Anterior cingulate cortex (tissue), 58 donors: ENCODE measurements at regions not wholly inside any gene's neighbourhood (a gene's known extent, or its start where the extent isn't known, plus 50 kb on each side); places are given as distances from the start of the nearest gene placed in this dataset.

Source experiments
- DNase-seq, 58 donors: peaks; one replicate each; lab custom pipeline; 2025; lab: John Stamatoyannopoulos, UW

- DNase-seq: no peak
These were observed 140.5 kb downstream of the TSN start for GRCh38 chr2:121895723-121896571.

GRCh38 chr2:121897335-121897970 is 142.0 kb downstream of the TSN start:
- no peak for DNase-seq

DNA sequence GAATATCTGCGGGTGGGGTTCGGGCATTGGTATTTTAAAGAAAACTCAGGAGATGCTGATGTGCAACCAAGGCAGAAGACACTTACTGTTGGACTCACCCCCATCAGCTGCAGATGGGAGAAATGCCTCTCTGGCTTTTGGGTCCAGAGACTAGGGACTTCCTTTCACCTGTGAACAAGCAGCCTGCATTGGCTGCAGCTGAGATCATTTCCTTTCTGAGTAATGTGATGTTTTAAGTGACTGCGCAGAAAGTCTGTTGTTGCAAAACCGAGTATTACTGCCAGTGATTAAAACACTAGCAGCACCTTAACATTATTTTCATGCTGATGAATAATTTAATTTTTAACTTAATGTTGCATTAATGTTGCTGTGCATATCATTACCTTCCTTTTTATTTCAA is 143.0 kb downstream of the TSN start:
- no peak for DNase-seq

DNA sequence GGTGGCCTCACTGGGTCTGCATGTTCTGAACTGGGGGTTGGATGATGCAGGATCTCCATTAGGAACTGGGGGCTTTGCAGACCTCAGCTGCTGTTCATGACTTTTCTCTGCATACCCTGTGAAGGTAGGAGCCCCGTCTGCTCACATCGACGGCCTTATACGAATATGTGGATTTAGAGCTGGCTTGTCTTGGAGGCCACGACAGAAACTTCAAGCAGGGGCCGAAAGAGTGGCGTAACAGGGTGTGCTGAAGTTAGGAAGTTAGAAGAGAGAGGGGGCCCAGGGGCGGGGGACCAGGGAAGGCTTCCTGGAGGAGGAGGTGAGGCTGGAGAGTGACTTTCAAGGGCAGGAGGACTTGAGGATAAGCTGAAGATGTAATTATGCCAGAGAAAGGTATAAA is 144.9 kb downstream of the TSN start:
- DNase-seq: no peak

DNA sequence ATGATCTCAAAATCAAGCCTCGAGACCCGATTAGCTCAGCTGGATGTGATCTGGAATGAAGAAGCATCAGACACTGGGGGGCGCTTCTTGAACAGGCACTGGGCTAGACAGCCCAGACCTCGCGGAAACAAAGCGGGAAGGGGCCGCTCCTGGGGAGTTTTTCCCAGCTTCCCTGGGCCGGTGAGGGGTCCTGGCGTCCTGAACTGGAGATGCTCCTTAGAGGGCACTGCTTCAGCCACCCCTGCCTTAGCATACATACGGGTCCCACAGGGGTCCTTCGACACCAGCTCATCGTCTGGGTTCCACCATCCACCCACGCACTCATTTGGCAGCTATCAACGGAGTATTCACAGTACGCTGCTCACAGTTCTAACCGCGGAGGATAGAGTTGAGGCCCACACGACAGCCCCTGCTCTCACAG is 146.7 kb downstream of the TSN start:
- DNase-seq: peak in 1 of 58 donors; percentile 13

DNA sequence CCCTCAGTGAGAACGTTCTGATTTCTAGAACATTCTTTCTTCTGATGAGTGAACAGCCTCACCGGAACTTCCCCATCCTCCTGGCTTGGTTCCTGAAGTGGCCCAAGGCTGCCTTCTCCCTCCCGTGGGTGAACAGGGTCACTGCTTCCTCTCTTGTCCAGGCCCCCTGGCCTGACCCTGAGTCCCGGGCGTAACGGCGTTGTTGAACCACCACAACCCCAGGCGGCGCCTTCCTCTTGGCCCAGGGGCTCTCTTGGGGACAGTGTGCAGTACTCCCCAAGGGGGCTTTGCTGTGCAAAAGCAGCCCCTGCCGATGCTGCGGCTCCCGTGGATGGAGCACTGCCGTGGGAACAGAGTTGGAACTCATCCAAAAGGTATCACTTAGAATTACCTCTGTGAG is 147.2 kb downstream of the TSN start:
- no peak for DNase-seq

- DNase-seq: no peak
These were observed 147.7 kb downstream of the TSN start for GRCh38 chr2:121903037-121903689.

- no peak for DNase-seq
These were observed 149.2 kb downstream of the TSN start for GRCh38 chr2:121904656-121905055.

DNA sequence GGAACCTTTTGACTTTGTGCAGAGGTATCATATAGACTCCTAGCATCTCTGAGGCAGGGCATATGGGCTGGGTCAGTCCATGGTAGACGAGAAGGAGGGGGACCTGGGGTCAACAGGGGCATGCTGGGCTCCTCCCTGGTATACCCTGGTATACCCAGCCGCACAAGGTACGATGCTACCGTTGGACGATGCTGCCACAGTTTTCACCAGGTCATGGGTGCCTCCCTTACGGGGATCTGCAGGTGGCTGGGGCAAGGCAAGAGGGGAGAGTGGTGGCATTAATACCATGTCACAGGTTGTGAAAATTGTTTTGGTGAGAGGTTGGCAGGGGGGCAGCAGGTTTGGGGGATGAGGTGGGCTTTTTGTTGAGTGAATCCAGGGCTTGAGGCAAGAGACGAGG is 149.8 kb downstream of the TSN start:
- DNase-seq: no peak

- DNase-seq: no peak
These were observed 150.7 kb downstream of the TSN start for GRCh38 chr2:121906170-121906569.

DNA sequence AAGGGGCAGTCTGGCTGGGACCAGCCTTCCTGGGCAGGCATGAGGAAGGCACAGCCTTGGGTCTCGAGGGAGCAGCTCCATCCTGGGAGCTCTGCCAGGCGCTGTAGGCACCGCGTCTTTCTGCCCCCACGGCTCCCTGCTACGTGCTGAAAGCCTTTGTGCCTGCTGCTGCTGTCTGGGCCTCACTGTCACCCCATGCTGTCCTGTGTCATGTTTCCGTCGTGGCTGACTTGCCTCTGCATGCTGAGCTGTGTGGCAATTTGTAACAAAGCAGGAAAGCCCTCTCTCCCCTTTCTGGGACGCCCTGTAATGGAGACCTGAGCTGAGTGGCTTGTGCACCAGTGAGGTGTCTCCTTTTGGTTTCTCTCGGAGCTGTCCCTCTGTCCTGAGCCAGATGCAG is 152.5 kb downstream of the TSN start:
- no peak for DNase-seq

- DNase-seq: no peak
These were observed 154.7 kb downstream of the TSN start for GRCh38 chr2:121910139-121910538.

- DNase-seq: no peak
These were observed 155.6 kb downstream of the TSN start for GRCh38 chr2:121911036-121911435.

GRCh38 chr2:121917143-121917542 is 161.7 kb downstream of the TSN start:
- DNase-seq: no peak

GRCh38 chr2:121918231-121918630 is 162.8 kb downstream of the TSN start:
- no peak for DNase-seq

DNA sequence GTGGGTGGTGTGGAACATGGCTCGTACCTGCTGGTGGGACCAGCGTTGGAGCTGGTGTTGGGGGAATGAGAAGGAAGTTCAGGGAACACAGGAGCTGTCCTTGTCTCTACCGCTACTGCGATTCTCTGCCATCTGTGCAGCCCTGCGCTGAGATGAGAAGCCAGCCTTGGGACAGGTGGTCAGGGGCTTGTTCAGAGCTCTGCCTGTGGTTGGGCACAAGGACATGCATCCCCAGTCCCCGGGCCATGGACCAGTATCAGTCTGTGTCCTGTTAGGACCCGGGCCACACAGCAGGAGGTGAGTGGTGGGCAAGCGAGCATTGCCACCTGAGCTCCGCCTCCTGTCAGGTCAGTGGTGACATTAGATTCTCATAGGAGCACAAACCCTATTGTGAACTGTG is 164.4 kb downstream of the TSN start:
- no peak for DNase-seq

- no peak for DNase-seq
These were observed 170.0 kb downstream of the TSN start for GRCh38 chr2:121925466-121925865.

DNA sequence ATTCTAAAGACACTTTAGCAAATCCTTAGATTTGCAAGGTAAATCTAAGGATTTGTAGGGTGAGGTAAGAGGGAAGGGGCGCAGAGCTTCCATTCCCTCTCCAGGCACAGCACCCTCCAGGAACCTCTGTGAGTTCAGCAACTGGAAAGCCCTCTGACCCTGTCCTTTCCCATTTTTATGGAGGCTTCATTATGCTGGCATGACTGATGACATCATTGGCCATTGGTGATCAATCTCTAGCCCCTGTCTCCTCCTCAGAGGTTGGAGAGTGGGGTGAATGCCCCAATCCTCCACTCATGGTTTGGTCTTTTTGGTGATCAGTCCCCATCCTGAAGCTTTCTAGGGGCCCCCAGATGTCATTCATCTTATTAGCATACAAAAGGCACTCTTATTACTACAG is 187.8 kb downstream of the TSN start:
- no peak for DNase-seq

GRCh38 chr2:121944072-121944831 is 188.8 kb downstream of the TSN start:
- peak in 1 of 58 donors; percentile 42 for DNase-seq

DNA sequence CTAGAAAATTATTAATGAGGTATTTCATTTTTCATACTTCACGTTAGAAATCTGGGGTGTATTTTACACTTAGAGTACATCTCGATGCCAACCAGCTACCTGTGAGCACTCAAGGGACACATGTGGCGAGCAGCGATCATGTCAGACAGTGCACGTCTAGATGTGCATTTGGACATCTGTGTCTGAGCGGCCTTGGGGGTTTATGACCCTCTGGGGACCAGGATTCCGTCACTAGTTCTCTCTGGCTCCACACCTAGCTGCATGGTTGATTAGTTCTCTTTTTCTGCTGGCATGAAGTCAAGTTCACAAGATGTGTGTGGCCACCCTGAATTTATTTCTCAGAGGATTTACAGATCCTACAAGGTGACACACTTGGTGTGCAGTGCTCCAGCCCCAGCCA is 192.2 kb downstream of the TSN start:
- no peak for DNase-seq

DNA sequence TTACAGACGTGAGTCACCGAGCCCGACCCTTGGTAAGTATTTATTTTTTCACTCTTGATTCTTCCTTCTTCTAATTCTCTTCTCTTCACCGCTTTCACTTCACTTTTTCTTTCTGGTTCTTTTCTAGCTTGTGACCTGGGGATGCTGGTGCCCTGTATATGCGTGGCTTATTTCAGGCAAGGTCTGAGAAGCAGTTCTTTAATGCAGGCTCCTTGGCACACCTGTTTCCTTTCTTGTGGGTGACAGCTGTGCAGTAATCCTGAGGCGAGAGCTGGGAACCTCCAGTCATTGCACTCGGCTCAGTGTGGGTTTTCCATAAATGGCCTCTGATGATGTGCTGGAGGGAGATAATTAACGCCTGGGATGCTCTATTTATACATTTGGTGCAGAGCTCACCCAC is 193.8 kb downstream of the TSN start:
- no peak for DNase-seq
